Panc1 (cell line): ENCODE measurements at regions not wholly inside any gene's neighbourhood (a gene's known extent, or its start where the extent isn't known, plus 50 kb on each side); places are given as distances from the start of the nearest gene placed in this dataset.

Source experiments
- CTCF ChIP-seq: fragments of 450-650 bp; IDR thresholded peaks from 2 replicates; pipeline ENCODE4 v1.5.1; 2017; ENCODE audit warnings: mild to moderate bottlenecking
- POLR2AphosphoS5 ChIP-seq: IDR thresholded peaks from 2 replicates; pipeline ENCODE4 v1.6.1; 2012; ENCODE audit warnings: mild to moderate bottlenecking, low read depth, low read length, moderate library complexity
- REST ChIP-seq, 2 experiments: IDR thresholded peaks; 2 replicates each; pipeline ENCODE4 v1.6.1; 2011 to 2012; ENCODE audit warnings: low read depth in 2 of 2, control low read depth in 1 of 2, low read length in 1 of 2, mild to moderate bottlenecking in 1 of 2, moderate library complexity in 1 of 2; ENCODE audit not compliant: insufficient read depth in 1 of 2
- SIN3A ChIP-seq: IDR thresholded peaks from 2 replicates; pipeline ENCODE4 v1.6.1; 2012; ENCODE audit warnings: low read depth, mild to moderate bottlenecking, low read length, moderate library complexity, borderline replicate concordance; ENCODE audit not compliant: insufficient read depth

GRCh38 chr4:129355031-129355430, 259.1 kb downstream of the C4orf33 start:
- TF ChIP-seq CTCF (no peak), POLR2AphosphoS5 (no peak), REST (IDR thresholded peaks at IDR 0.05; ENCODE audit: insufficient read depth in 1 of 2, low read depth in 2 of 2, low read length in 1 of 2) (no peak), SIN3A (no peak)
